Brain microvascular endothelial cell (primary cell): ENCODE measurements at regions not wholly inside any gene's neighbourhood (a gene's known extent, or its start where the extent isn't known, plus 50 kb on each side); places are given as distances from the start of the nearest gene placed in this dataset.

ENCODE experiments used
- DNase-seq: peaks from one replicate; pipeline ENCODE4 v3.0.0-alpha.2; 2020
- H3K27ac ChIP-seq: fragments of 250-450 bp; sonication (Bioruptor Pico); 2 replicates; pipeline ENCODE4 v1.5.1; 2020; ENCODE audit warnings: mild to moderate bottlenecking, moderate library complexity
- H3K27me3 ChIP-seq: fragments of 250-450 bp; sonication (Bioruptor Pico); replicated peaks from 2 replicates; pipeline ENCODE4 v1.5.1; 2020; ENCODE audit warnings: mild to moderate bottlenecking
- H3K36me3 ChIP-seq: fragments of 250-450 bp; sonication (Bioruptor Pico); replicated peaks from 2 replicates; pipeline ENCODE4 v1.5.1; 2020; ENCODE audit warnings: mild to moderate bottlenecking
- H3K4me3 ChIP-seq: 2 replicates; pipeline ENCODE4 v1.5.1; 2011; ENCODE audit warnings: low read depth, mild to moderate bottlenecking, control low read depth, low read length, moderate library complexity
- CTCF ChIP-seq: IDR thresholded peaks from 2 replicates; pipeline ENCODE4 v1.5.1; 2011; ENCODE audit warnings: low read depth, mild to moderate bottlenecking, moderate library complexity, low read length, control low read depth, inconsistent platforms; ENCODE audit errors: missing control alignments
- in situ Hi-C: cut with HindIII; loops from 2 replicates; pipeline ENCODE4 v1.10.0; 2017; ENCODE audit warnings: low sequenced_read_pairs, low pct_ligation_motif_present

GRCh38 chr15:47351501-47351900 lies 365.8 kb upstream of the SEMA6D start:
- no peak for TF ChIP-seq CTCF
- no peaks in the 10 kb centered on the region for H3K36me3 ChIP-seq
- H3K27me3 ChIP-seq, result no peaks in the 10 kb centered on the region
- no peak for DNase-seq
- in situ Hi-C loops, result no loop called here
- no peak overlapping the region for H3K4me3 ChIP-seq
- H3K27ac ChIP-seq, result no peak overlapping the region

GRCh38 chr15:47352217-47352616 lies 365.1 kb upstream of the SEMA6D start:
- Histone ChIP-seq H3K27me3 (no peaks in the 10 kb centered on the region), H3K27ac (no peak overlapping the region), H3K4me3 (no peak overlapping the region), H3K36me3 (no peaks in the 10 kb centered on the region)
- TF ChIP-seq CTCF, result no peak
- in situ Hi-C loops, result no loop called here
- DNase-seq, result no peak

GRCh38 chr15:47355759-47356158 lies 361.5 kb upstream of the SEMA6D start:
- no peak for TF ChIP-seq CTCF
- H3K4me3 ChIP-seq, result no peak overlapping the region
- no peak overlapping the region for H3K27ac ChIP-seq
- H3K27me3 ChIP-seq, result no peaks in the 10 kb centered on the region
- no peak for DNase-seq
- no peaks in the 10 kb centered on the region for H3K36me3 ChIP-seq
- in situ Hi-C loops, result no loop called here

DNA sequence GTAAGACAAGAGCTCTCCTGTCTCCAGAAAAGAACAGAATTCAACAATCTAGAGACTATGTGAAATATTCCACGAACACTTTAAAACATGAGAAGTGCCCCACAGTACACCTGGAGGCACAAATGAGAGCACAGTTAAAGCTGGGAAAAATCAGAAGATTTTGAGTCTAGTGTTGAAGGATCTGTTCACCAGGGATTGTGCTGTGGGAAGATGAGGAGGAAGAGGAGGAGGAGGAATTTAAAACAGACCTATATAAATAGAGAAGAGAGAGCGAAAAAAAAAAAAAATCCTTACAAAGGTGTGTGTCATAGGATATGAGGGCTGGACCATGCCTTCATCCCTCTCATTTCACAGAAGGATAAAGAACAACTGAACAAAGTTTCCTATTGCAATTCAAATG lies 361.0 kb upstream of the SEMA6D start:
- in situ Hi-C loops, result no loop called here
- Histone ChIP-seq H3K27me3 (no peaks in the 10 kb centered on the region), H3K27ac (no peak overlapping the region), H3K36me3 (no peaks in the 10 kb centered on the region), H3K4me3 (no peak overlapping the region)
- TF ChIP-seq CTCF, result no peak
- no peak for DNase-seq

DNA sequence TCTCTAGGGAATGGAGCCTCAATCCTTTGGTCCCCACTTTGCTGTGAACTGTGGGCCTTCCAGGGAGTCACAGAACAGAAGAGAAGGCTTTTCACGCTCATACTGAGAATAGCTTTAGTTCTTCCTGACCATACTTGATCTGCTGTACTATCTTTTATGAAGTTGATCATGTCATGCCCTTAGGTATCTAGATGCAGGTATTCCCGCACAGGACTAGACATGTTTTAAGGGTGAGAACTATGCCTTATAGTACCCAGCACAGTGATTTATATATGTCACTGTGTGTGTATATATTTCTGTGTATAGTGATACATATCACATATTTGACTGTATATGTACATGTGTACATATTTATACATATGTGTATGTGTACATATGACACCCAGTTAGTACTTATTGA lies 358.4 kb upstream of the SEMA6D start:
- H3K4me3 ChIP-seq, result no peak overlapping the region
- H3K27ac ChIP-seq, result no peak overlapping the region
- no peaks in the 10 kb centered on the region for H3K27me3 ChIP-seq
- no peaks in the 10 kb centered on the region for H3K36me3 ChIP-seq
- no peak for DNase-seq
- in situ Hi-C loops, result no loop called here
- TF ChIP-seq CTCF, result no peak

GRCh38 chr15:47360305-47360704 lies 357.0 kb upstream of the SEMA6D start:
- in situ Hi-C loops, result no loop called here
- no peak for DNase-seq
- Histone ChIP-seq H3K27ac (no peak overlapping the region), H3K27me3 (no peaks in the 10 kb centered on the region), H3K4me3 (no peak overlapping the region), H3K36me3 (no peaks in the 10 kb centered on the region)
- no peak for TF ChIP-seq CTCF
